ENCODE measurements at regions not wholly inside any gene's neighbourhood (a gene's known extent, or its start where the extent isn't known, plus 50 kb on each side); places are given as distances from the start of the nearest gene placed in this dataset.

DNA sequence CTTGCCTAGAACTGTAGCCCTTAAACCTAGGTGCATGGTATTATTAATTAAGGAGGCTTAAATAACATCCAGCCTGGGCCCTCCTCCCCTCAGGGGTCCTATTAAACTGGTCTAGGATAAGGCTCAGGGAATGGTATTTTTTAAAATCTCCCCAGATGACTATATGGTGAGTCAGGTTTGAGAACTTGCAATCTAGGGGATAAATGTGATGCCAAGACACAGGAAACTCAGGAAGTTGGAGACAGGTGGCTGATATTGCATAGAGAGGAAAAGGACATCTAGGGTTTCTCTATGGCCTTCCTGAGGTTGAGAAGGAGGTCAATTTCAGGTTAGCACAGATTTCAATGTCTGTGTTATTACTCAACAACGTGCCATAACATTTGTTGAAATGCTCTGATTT is 581.0 kb downstream of the TLE1 start:
- no peak overlapping the region for H2BK15ac ChIP-seq (ENCODE audit: low read length)
- WGBS, 2 experiments (ENCODE audit: extremely low coverage in 1 of 2, insufficient coverage in 1 of 2, insufficient read length in 1 of 2, insufficient replicate concordance in 2 of 2, low coverage in 1 of 2, low lambda C conversion rate in 2 of 2, missing lambda C conversion rate in 1 of 2), result 79% methylated on average over 1 of the region's 1 CpG; no CpG with 5 or more reads in 1 of the 2 experiments
- no peak overlapping the region for H3K56ac ChIP-seq (replicated peaks; ENCODE audit: insufficient read length, low read depth, low read length)
- H3K36me3 ChIP-seq (ENCODE audit: control insufficient read depth in 2 of 4, insufficient read depth in 4 of 4, low read length in 3 of 4), result no peaks in the 10 kb centered on the region
- no peak overlapping the region for H4K8ac ChIP-seq (ENCODE audit: extremely low read depth, insufficient read depth, low read length)
- POLR2A ChIA-PET (ENCODE audit: partially characterized antibody), result no interaction called here
- H3K4me1 ChIP-seq (replicated peaks in 1 of 4; ENCODE audit: control insufficient read depth in 3 of 4, insufficient read depth in 4 of 4, low read length in 3 of 4), result peaks cover 2 to 24% (median 16%) of the 10 kb centered on the region in 4 experiments; a peak in 3 of 7 replicates
- no peaks in the 10 kb centered on the region for H3K23me2 ChIP-seq (ENCODE audit: low read depth, low read length)
- no peak overlapping the region for H2AK5ac ChIP-seq (ENCODE audit: low read depth, low read length)
- H3K14ac ChIP-seq (ENCODE audit: insufficient read length), result no peak overlapping the region
- H2BK5ac ChIP-seq (ENCODE audit: low read depth, low read length), result no peak overlapping the region
- no peaks in the 10 kb centered on the region for H4K20me1 ChIP-seq (replicated peaks in 1 of 2; ENCODE audit: control insufficient read depth in 1 of 2, insufficient read depth in 2 of 2, low read length in 2 of 2)
- H2BK20ac ChIP-seq (ENCODE audit: low read length), result no peak overlapping the region
- no peak overlapping the region for H4K91ac ChIP-seq (replicated peaks; ENCODE audit: insufficient read length, low read length)
- no peak overlapping the region for H2BK120ac ChIP-seq (replicated peaks; ENCODE audit: low read depth, low read length)
- no peak overlapping the region for H3K4me3 ChIP-seq (ENCODE audit: extremely low read depth in 1 of 4, insufficient read depth in 2 of 4, low read depth in 3 of 4, low read length in 4 of 4)
- H2AFZ ChIP-seq (ENCODE audit: low read length), result 0 out of 2 replicates have a peak overlapping the region, but pooled peaks have one; percentile 59
- no peaks in the 10 kb centered on the region for H3K79me2 ChIP-seq (ENCODE audit: control insufficient read depth in 1 of 2, insufficient read depth in 2 of 2, low read length in 2 of 2)
- no peak overlapping the region for H3K27ac ChIP-seq (ENCODE audit: low read depth, low read length)
- H2BK12ac ChIP-seq (ENCODE audit: low read depth, low read length), result no peak overlapping the region
- CTCF ChIA-PET (ENCODE audit: partially characterized antibody), result interaction anchor here (1.2 kb wide), 1 partner anchor 9 kb away, joined by 5 read pairs; no protein-coding TSS in a partner anchor
- no peak overlapping the region for H3K18ac ChIP-seq (ENCODE audit: extremely low read depth, low read length)
- no peak overlapping the region for H3K4ac ChIP-seq (replicated peaks; ENCODE audit: insufficient read length, low read depth, low read length)
- H3K4me2 ChIP-seq (ENCODE audit: insufficient read depth in 1 of 2, low read depth in 2 of 2, low read length in 2 of 2), result no peak overlapping the region
- no peaks in the 10 kb centered on the region for H3K9me3 ChIP-seq (ENCODE audit: insufficient read depth in 2 of 2, low read depth in 1 of 2, low read length in 1 of 2)
- DNase-seq (ENCODE audit: low read depth in 1 of 2, low spot score in 2 of 2) (no peak), FAIRE-seq (no peak)
- no peaks in the 10 kb centered on the region for H3K27me3 ChIP-seq (replicated peaks in 1 of 4; ENCODE audit: control insufficient read depth in 3 of 4, extremely low read depth in 1 of 4, insufficient read depth in 3 of 4, low read length in 3 of 4)
- H3K9ac ChIP-seq (replicated peaks in 1 of 4; ENCODE audit: extremely low read depth in 1 of 4, low read depth in 3 of 4, low read length in 3 of 4), result no peak overlapping the region
- no peaks in the 10 kb centered on the region for H3K79me1 ChIP-seq (ENCODE audit: low read depth, low read length)
- H3K23ac ChIP-seq (ENCODE audit: insufficient read length), result no peak overlapping the region
- no peak overlapping the region for H4K5ac ChIP-seq (ENCODE audit: insufficient read length, low read depth, low read length)
- TF ChIP-seq RBBP5 (IDR thresholded peaks at IDR 0.05; ENCODE audit: borderline replicate concordance, low read depth, low read length) (no peak), CTBP2 (IDR thresholded peaks at IDR 0.05; ENCODE audit: borderline replicate concordance, insufficient read depth, insufficient read length, low read length) (no peak), HDAC6 (IDR thresholded peaks at IDR 0.05; ENCODE audit: low read depth, low read length) (no peak), EZH2 (IDR thresholded peaks at IDR 0.05; ENCODE audit: low read depth, low read length, severe bottlenecking) (no peak), BRCA1 (IDR thresholded peaks at IDR 0.05; ENCODE audit: low read depth, low read length) (no peak), JUND (IDR thresholded peaks at IDR 0.05; ENCODE audit: low read length) (no peak), MAFK (IDR thresholded peaks at IDR 0.05; ENCODE audit: low read depth, low read length) (no peak), RXRA (IDR thresholded peaks at IDR 0.05; ENCODE audit: insufficient read depth, low read depth, low read length) (no peak), BCL11A (IDR thresholded peaks at IDR 0.05; ENCODE audit: low read depth in 2 of 2, low read length in 2 of 2) (no peak), NANOG (IDR thresholded peaks at IDR 0.05; ENCODE audit: insufficient read depth, low read depth, low read length, poor library complexity, severe bottlenecking) (no peak)
- TF ChIP-seq, protein P1, sequence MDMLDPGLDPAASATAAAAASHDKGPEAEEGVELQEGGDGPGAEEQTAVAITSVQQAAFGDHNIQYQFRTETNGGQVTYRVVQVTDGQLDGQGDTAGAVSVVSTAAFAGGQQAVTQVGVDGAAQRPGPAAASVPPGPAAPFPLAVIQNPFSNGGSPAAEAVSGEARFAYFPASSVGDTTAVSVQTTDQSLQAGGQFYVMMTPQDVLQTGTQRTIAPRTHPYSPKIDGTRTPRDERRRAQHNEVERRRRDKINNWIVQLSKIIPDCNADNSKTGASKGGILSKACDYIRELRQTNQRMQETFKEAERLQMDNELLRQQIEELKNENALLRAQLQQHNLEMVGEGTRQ (IDR thresholded peaks at IDR 0.05; ENCODE audit: low read length), result no peak
